Left cardiac atrium (tissue), 4 donors: ENCODE measurements at regions not wholly inside any gene's neighbourhood (a gene's known extent, or its start where the extent isn't known, plus 50 kb on each side); places are given as distances from the start of the nearest gene placed in this dataset.
"Not testable (repeated sequence)": the region's sequence is repeated elsewhere in the genome, so short reads cannot be mapped to it uniquely, and the experiment has no call there.

Experiments used
- ATAC-seq, 2 donors: fragments of 200-7000 bp; cut with Tn5 transposase; one replicate each; pipeline ENCODE4 v1.9.1; 2020; ENCODE audit warnings: mild to moderate bottlenecking in 2 of 2, moderate library complexity in 2 of 2
- DNase-seq: peaks from one replicate; pipeline ENCODE4 v3.0.0-alpha.2; 2020
- intact Hi-C, 2 donors: fragments of 100-400 bp; cut with DNase I; formaldehyde crosslinking; loops; one replicate each; pipeline versions ENCODE4 v1.14.1 to v1.15.1; 2022 to 2023
- donor health status: DM: no; HTN: yes; CAD: no.
- donor health status: DM: no; HTN: yes; CAD: no; lungs with severe emphysema.
- donor health status: DM: yes; HTN: yes; CAD: no.
- donor health status: Dilated cardiomyopathy.

- intact Hi-C loops, DNase-seq, ATAC-seq: not testable (repeated sequence)
Observed at GRCh38 chr7:63856466-63856865, 142.2 kb upstream of the ZNF722 start.

GRCh38 chr7:63867127-63867526 is 131.5 kb upstream of the ZNF722 start:
- ATAC-seq (no peak), DNase-seq (no peak)
- intact Hi-C loops, result no loop called here

DNA sequence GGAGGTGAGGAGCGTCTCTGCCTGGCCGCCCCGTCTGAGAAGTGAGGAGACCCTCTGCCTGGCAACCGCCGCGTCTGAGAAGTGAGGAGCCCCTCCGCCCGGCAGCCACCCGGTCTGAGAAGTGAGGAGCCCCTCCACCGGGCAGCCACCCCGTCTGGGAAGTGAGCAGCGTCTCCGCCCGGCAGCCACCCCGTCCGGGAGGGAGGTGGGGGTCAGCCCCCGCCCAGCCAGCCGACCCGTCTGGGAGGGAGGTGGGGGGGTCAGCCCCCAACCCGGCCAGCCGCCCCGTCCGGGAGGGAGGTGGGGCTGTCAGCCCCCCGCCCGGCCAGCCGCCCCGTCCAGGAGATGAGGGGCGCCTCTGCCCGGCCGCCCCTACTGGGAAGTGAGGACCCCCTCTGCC is 124.4 kb upstream of the ZNF722 start:
- ATAC-seq, intact Hi-C loops: not testable (repeated sequence)

DNA sequence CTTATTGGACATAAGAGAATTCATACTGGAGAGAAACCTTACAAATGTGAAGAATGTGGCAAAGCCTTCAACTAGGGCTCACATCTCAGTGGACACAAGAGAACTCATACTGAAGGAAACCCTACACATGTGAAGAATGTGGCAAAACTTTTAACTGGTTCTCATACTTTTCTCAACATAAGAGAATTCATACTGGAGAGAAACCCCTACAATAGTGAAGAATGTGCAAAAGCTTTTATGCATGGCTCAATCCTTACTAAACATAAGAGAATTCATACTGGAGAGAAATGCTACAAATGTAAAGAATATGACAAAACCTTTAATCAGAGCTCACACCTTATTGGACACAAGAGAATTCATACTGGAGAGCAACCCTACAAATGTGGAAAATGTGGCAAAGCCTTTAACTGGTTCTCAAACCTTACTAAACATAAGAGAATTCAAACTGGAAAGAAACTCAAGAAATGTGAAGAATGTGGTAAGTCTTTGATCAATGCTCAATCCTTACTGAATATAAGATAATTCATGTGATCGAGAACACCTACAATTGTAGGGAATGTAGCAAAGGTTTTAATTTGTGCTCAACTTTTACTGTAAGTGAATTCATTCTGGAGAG is 121.8 kb upstream of the ZNF722 start:
- intact Hi-C loops, result no loop called here
- ATAC-seq, result no peak
- no peak for DNase-seq

More for the DNA sequence above, 124.4 kb upstream of the ZNF722 start:
- not testable (repeated sequence) for DNase-seq

GRCh38 chr7:63887031-63887430 is 111.6 kb upstream of the ZNF722 start:
- intact Hi-C loops, result no loop called here
- no peak for ATAC-seq
- DNase-seq, result no peak

DNA sequence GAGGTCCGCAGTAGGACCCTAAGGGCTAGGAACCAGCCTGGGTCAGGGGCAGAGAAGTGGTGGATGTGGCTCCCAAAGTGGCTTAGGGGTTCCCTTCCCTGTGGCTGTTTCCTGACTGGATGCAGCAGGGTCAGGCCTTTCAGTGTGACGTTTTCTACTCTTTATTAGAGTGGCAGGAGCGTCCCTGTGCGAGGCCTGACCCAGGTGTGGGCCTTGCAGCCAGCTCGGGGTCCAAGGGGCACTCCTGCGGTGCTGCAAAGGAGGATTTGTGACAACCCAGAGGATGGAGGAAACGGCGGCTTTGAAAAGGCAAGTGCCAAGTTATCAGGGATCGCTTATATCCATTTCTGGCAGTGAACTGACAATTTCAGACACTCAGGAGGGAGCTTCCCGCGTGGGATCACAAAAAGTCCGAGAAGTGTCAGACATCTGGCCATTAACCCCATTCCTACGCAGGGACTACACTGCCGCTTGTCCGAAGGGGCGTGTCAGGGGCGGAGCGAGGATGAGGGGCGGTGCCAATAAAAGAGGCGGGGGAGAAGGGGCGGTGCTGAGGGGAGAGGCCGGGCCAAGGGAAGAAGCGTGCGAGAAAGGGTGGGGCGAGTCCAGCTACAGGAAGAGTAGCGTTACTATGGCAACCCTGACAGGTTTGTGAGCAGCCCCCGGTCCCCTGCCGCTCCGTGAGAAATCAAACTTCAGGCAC is 98.8 kb upstream of the ZNF722 start:
- intact Hi-C loops, result no loop called here
- ATAC-seq (peak; percentile 90 to 96), DNase-seq (peak; percentile 89)

DNA sequence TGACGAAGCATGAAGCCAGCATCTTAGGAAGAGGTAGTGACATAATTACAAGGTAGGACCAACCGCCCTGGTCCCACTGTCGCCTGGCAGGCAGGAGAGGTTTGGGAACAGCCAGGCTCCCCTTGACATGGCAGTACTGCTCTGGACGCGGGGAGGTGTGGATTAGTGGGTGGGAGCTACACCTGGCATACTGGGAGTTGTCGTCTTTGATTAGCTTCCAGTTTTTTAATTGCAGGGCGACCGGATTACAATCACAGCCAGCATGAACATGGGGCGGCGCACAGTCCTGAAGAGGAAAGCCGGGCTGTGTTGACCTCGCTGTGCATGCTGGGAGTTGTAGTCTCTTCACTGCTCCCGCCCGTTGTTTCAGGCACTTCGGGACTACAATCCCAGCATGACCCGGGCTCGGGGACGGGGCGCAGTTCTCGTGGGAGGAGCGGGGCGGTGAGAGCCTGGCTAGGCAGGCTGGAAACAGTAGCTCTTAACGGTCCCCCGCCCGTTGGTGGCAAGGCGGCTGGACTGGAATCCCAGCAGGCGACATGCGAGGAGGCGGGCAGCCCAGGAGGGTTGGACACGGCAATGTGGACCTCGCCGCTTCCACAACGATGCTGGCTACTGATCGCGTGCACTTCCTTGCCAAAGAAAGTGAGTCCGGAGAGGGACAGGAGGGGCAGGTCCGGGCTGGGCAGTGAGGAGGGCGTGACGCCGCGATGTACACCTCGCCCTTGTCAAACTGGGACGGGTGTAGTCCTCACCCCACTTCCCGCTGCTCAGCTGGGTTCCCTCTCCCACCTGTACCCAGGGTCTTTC is 98.0 kb upstream of the ZNF722 start:
- DNase-seq, result peak; percentile 97
- intact Hi-C loops, result no loop called here
- peak; percentile 98 to 100 for ATAC-seq

GRCh38 chr7:63901204-63901506 is 97.5 kb upstream of the ZNF722 start:
- DNase-seq, intact Hi-C loops: not testable (repeated sequence)
- peak; percentile 29 to 36 for ATAC-seq

DNA sequence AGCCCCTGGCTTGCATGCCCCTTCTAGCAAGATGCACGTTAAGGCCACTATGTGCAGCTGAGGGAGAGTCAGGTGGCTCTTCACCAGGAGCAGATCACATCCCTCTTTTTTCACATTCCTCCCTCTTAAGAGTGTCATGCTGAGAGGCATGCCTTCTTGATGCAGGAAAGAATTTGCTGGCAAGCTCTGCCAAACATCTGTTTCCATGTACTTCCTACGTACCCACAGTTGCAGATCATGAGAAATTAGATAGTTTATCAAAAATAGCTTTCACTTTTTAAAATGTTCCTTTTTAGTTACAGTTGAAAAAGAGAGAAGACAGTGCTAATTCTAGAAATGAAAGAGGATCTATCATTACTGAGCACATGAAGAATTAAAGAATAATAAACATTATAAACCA is 79.7 kb upstream of the ZNF722 start:
- ATAC-seq (no peak), DNase-seq (no peak)

DNA sequence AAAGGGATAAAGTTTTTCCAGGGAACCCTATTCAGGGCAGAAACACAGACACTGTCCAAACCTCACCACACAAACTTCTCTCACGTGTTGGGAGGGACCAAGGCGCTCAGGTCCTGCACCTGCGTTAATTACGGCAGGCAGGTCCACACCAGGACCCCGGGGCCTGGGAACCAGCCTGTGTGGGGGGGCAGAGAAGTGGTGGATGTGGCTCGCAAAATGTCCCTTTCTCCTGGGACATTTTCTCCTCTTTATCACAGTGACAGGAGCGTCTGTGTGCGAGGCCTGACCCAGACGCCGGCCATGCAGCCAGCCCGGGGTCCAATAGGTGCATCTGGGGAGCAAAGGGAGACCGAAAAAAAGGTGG is 73.4 kb upstream of the ZNF722 start:
- ATAC-seq (no peak), DNase-seq (no peak)
- intact Hi-C loops, result loop anchor here in 1 of 2 donors (10.0 kb wide), 1 partner anchor 120 kb away; the partner anchor contains the start of gene ZNF727

More for the DNA sequence above, 79.7 kb upstream of the ZNF722 start:
- intact Hi-C loops, result no loop called here

DNA sequence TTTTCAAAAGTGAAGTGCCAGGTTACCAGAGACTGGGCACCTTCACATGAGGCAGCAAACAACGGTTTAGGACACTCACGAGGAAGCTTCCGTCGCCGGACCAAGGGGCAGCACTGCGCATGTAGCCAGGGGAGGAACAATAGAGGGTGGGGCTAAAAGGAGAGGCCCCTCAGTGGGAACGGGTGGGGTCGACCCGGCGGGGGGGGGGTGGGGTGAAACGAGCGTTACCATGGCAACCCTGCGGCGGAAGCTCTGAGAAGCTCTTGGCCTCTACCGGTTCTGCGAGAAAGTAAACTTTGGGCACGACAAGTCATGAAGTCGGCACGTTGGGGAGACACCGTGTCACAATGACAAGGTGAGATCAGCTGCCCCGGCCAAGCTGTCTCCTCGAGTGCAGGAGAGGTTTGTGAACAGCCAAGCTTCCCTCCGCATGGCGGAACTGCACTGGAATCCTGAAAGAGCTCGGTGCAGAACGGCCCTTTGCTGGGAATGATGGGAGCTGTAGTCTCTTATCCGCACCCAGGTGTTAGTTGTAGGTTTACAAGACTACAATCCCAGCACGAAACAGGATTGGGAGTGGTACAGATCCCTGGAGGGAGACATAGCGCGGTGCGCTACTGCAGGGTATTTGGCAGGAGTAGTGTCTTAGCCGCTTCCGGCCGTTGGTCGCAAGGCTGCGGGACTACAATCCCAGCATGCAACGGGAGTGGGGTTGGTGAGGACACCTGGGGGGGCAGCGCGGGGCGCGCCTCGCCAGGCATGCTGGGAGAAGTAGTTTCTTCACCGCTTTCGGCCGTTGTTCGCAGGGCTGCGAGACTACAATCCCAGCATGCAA is 72.8 kb upstream of the ZNF722 start:
- intact Hi-C loops, result loop anchor here in 1 of 2 donors (10.0 kb wide), 1 partner anchor 119 kb away; the partner anchor contains the start of gene ZNF727
- DNase-seq (peak; percentile 96), ATAC-seq (peak; percentile 98 to 99)

- ATAC-seq, result no peak
- intact Hi-C loops, result loop anchor here in 1 of 2 donors (10.0 kb wide), 1 partner anchor 118 kb away; the partner anchor contains the start of gene ZNF727
- no peak for DNase-seq
Observed at GRCh38 chr7:63927261-63927660, 71.4 kb upstream of the ZNF722 start.

DNA sequence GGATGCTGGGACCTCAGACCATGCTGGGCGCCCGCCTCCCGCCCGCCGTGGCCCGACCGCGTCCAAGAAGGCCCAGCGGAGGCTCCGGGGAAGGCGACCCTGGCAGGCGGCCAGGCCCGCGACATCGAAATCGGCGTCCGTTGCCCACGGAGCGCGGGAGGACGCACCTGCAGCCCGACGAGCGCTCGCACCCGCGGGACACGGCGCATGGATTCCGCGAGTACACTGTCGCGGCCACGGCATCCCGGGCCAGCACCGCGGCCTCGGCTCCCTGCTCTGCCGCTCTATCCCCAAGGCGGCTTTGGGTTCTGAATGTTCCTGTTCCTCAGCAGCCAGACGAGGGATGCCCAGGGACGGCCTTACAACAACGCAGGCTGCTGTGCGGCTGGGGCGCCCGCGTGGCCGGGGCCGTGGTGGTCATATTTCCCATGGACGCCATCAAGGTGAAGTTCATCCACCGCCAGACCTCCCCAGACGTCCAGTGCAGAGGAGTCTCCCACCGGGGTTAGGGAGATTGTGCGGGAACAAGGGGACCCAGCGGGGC is 67.5 kb upstream of the ZNF722 start:
- intact Hi-C loops, result no loop called here
- DNase-seq (no peak), ATAC-seq (no peak)

- no peak for DNase-seq
- no peak for ATAC-seq
- intact Hi-C loops, result no loop called here
Observed at GRCh38 chr7:63931985-63932577, 66.6 kb upstream of the ZNF722 start.
